C4-2B (cell line): ENCODE measurements at regions not wholly inside any gene's neighbourhood (a gene's known extent, or its start where the extent isn't known, plus 50 kb on each side); places are given as distances from the start of the nearest gene placed in this dataset.

ENCODE experiments used
- H3K27ac ChIP-seq: fragments of 450-650 bp; 2 replicates; pipeline ENCODE4 v1.5.1; 2017
- CTCF ChIP-seq: fragments of 450-650 bp; conservative IDR thresholded peaks from 2 replicates; pipeline ENCODE4 v1.5.1; 2017; ENCODE audit warnings: mild to moderate bottlenecking
- ZFX ChIP-seq: fragments of 450-650 bp; IDR thresholded peaks from 2 replicates; pipeline ENCODE4 v1.6.1; 2017

- TF ChIP-seq CTCF (no peak), ZFX (no peak)
- no peak overlapping the region for H3K27ac ChIP-seq
Observed at GRCh38 chr14:104451474-104451873, 128.1 kb upstream of the C14orf180 start.

- TF ChIP-seq ZFX, result no peak
- TF ChIP-seq CTCF, result no peak
- no peak overlapping the region for H3K27ac ChIP-seq
Observed at GRCh38 chr14:104458845-104459244, 120.7 kb upstream of the C14orf180 start.

- no peak overlapping the region for H3K27ac ChIP-seq
Observed at GRCh38 chr14:104460791-104461651, 118.5 kb upstream of the C14orf180 start.

GRCh38 chr14:104461676-104462449 is 117.7 kb upstream of the C14orf180 start:
- no peak for TF ChIP-seq CTCF
- TF ChIP-seq ZFX, result no peak

More at GRCh38 chr14:104460791-104461651, 118.5 kb upstream of the C14orf180 start:
- no peak for TF ChIP-seq ZFX
- no peak for TF ChIP-seq CTCF

GRCh38 chr14:104462651-104463630 is 116.6 kb upstream of the C14orf180 start:
- no peak overlapping the region for H3K27ac ChIP-seq
- TF ChIP-seq ZFX (no peak), CTCF (no peak)

More at GRCh38 chr14:104461676-104462449, 117.7 kb upstream of the C14orf180 start:
- H3K27ac ChIP-seq, result no peak overlapping the region

GRCh38 chr14:104464907-104465306 is 114.7 kb upstream of the C14orf180 start:
- TF ChIP-seq ZFX (no peak), CTCF (no peak)
- H3K27ac ChIP-seq, result no peak overlapping the region
